A549 (cell line): ENCODE measurements at regions not wholly inside any gene's neighbourhood (a gene's known extent, or its start where the extent isn't known, plus 50 kb on each side); places are given as distances from the start of the nearest gene placed in this dataset.
A peak's percentile ranks its signal among the peaks of the same experiment; 100 is the strongest.

Experiments
- ATAC-seq, 2 experiments: fragments of 200-7000 bp in 1 of 2; fragments of >200 bp in 1 of 2; cut with Nextera tagmentation in 1 of 2; cut with Tn5 transposase in 1 of 2; 3 replicates each; pipeline versions ENCODE4 v1.8.0 to v1.9.1; 2018 to 2020; ENCODE audit warnings: mild to moderate bottlenecking in 1 of 2, moderate library complexity in 1 of 2
- CTCF ChIA-PET: fragments of 300-600 bp; sonication (Branson Sonifier 250); formaldehyde crosslinking; extraction: SDS; loops from one replicate; lab custom pipeline; 2021; ENCODE audit warnings: antibody characterized with exemption, inconsistent platforms; lab: Yijun Ruan, JAX
- POLR2A ChIA-PET: fragments of 350-600 bp; formaldehyde crosslinking; extraction: SDS; loops from one replicate; lab custom pipeline; 2021; ENCODE audit warnings: antibody characterized with exemption, inconsistent platforms; lab: Yijun Ruan, JAX
- DNase-seq, 2 experiments: peaks; one replicate each; pipeline versions ENCODE4 v3.0.0 to v3.0.0-alpha.2; 2011 to 2016; ENCODE audit warnings: low read depth in 1 of 2, low spot score in 1 of 2
- FAIRE-seq: peaks from 2 replicates; lab custom pipeline; 2011; peaks lifted over from hg19 to GRCh38; lab: Jason Lieb, UNC
- H3K27ac ChIP-seq, 2 experiments: fragments of >200 bp; sonication (Bioruptor Twin); formaldehyde crosslinking; 3 replicates each; pipeline ENCODE4 v1.5.1; 2016 to 2017
- H3K4me1 ChIP-seq: fragments of >200 bp; sonication (Bioruptor Twin); formaldehyde crosslinking; 3 replicates; pipeline ENCODE4 v1.6.1; 2016
- H3K4me2 ChIP-seq: fragments of >200 bp; sonication (Bioruptor Twin); formaldehyde crosslinking; 3 replicates; pipeline ENCODE4 v1.6.1; 2016
- H3K4me3 ChIP-seq: fragments of >200 bp; sonication (Bioruptor Twin); formaldehyde crosslinking; 3 replicates; pipeline ENCODE4 v1.5.1; 2016
- H3K9me3 ChIP-seq: fragments of >200 bp; sonication (Bioruptor Twin); formaldehyde crosslinking; 3 replicates; pipeline ENCODE4 v1.6.1; 2016
- CEBPB ChIP-seq, 2 experiments: fragments of >200 bp in 1 of 2; sonication (Bioruptor Twin) in 1 of 2; formaldehyde crosslinking in 1 of 2; IDR thresholded peaks; 2 replicates each; pipeline ENCODE4 v1.6.1; 2012 to 2016
- CHD2 ChIP-seq: fragments of 150-350 bp; IDR thresholded peaks from 2 replicates; pipeline ENCODE4 v1.6.1; 2014; ENCODE audit warnings: low read length; ENCODE audit not compliant: partially characterized antibody
- CHD4 ChIP-seq: fragments of 200-600 bp; sonication (generic); IDR thresholded peaks from 2 replicates; pipeline ENCODE4 v1.6.1; 2016; ENCODE audit warnings: antibody characterized with exemption, mild to moderate bottlenecking, borderline replicate concordance
- EHMT2 ChIP-seq: fragments of 200-600 bp; sonication (generic); IDR thresholded peaks from 2 replicates; pipeline ENCODE4 v1.6.1; 2016; ENCODE audit warnings: antibody characterized with exemption, low read depth, mild to moderate bottlenecking, moderate library complexity
- HDAC2 ChIP-seq: fragments of 200-600 bp; sonication (generic); IDR thresholded peaks from 2 replicates; pipeline ENCODE4 v1.6.1; 2016
- HEYL ChIP-seq: fragments of 250-450 bp; sonication (Bioruptor Pico); IDR thresholded peaks from 2 replicates; pipeline ENCODE4 v1.8.0; 2021; ENCODE audit warnings: mild to moderate bottlenecking, moderate library complexity
- HOXB5 ChIP-seq: fragments of 250-450 bp; sonication (Bioruptor Pico); IDR thresholded peaks from 2 replicates; pipeline ENCODE4 v1.5.0; 2020; ENCODE audit warnings: mild to moderate bottlenecking, moderate library complexity
- JUN ChIP-seq, 2 experiments: fragments of >200 bp; sonication (Bioruptor Twin); formaldehyde crosslinking; IDR thresholded peaks; 2 replicates in 1 of 2; 3 replicates in 1 of 2; pipeline ENCODE4 v1.6.1; 2016 to 2017
- KDM5A ChIP-seq: fragments of 200-600 bp; sonication (generic); IDR thresholded peaks from 2 replicates; pipeline ENCODE4 v1.6.1; 2016; ENCODE audit warnings: antibody characterized with exemption, mild to moderate bottlenecking
- MAFK ChIP-seq: fragments of 450-650 bp; IDR thresholded peaks from 2 replicates; pipeline ENCODE4 v1.6.1; 2014; ENCODE audit not compliant: partially characterized antibody
- NFE2L2 ChIP-seq: fragments of 150-350 bp; conservative IDR thresholded peaks from 2 replicates; pipeline ENCODE4 v1.6.1; 2014; ENCODE audit warnings: low read length
- PHF8 ChIP-seq: fragments of 200-600 bp; sonication (generic); IDR thresholded peaks from 2 replicates; pipeline ENCODE4 v1.6.1; 2016; ENCODE audit warnings: low read depth, mild to moderate bottlenecking, antibody characterized with exemption, moderate library complexity, borderline replicate concordance
- POLR2AphosphoS2 ChIP-seq: conservative IDR thresholded peaks from 2 replicates; pipeline ENCODE4 v1.6.1; 2012; ENCODE audit warnings: low read length, improper control_type of control experiment, inconsistent platforms
- RCOR1 ChIP-seq: fragments of 150-350 bp; IDR thresholded peaks from 2 replicates; pipeline ENCODE4 v1.6.1; 2014; ENCODE audit warnings: antibody characterized with exemption, low read length, low read depth
- RNF2 ChIP-seq: fragments of 200-600 bp; sonication (generic); IDR thresholded peaks from 2 replicates; pipeline ENCODE4 v1.6.1; 2016; ENCODE audit warnings: low read depth, mild to moderate bottlenecking, antibody characterized with exemption, moderate library complexity, borderline replicate concordance
- TP53 ChIP-seq: fragments of 250-450 bp; sonication (Bioruptor Pico); IDR thresholded peaks from 2 replicates; pipeline ENCODE4 v1.5.0; 2021; ENCODE audit warnings: mild to moderate bottlenecking, moderate library complexity
- ZC3H11A ChIP-seq: fragments of 450-650 bp; IDR thresholded peaks from 2 replicates; pipeline ENCODE4 v1.6.1; 2014; ENCODE audit warnings: antibody characterized with exemption, mild to moderate bottlenecking
- WGBS: methylation state at CpG from one replicate; pipeline ENCODE4 v1.1.6; 2017; ENCODE audit errors: missing lambda C conversion rate; 5-methylcytosine and 5-hydroxymethylcytosine counted together
- TF ChIP-seq, protein P1 (sequence below): fragments of 150-350 bp; IDR thresholded peaks from 2 replicates; pipeline ENCODE4 v1.6.1; 2014; ENCODE audit warnings: low read depth, mild to moderate bottlenecking, low read length
- TF ChIP-seq, protein P2 (sequence below): fragments of >200 bp; sonication (Bioruptor Twin); formaldehyde crosslinking; IDR thresholded peaks from 3 replicates; pipeline ENCODE4 v1.6.1; 2016
- TF ChIP-seq, protein P3 (sequence below): fragments of 200-600 bp; sonication (generic); IDR thresholded peaks from 2 replicates; pipeline ENCODE4 v1.6.1; 2016; ENCODE audit warnings: antibody characterized with exemption, mild to moderate bottlenecking, moderate library complexity

DNA sequence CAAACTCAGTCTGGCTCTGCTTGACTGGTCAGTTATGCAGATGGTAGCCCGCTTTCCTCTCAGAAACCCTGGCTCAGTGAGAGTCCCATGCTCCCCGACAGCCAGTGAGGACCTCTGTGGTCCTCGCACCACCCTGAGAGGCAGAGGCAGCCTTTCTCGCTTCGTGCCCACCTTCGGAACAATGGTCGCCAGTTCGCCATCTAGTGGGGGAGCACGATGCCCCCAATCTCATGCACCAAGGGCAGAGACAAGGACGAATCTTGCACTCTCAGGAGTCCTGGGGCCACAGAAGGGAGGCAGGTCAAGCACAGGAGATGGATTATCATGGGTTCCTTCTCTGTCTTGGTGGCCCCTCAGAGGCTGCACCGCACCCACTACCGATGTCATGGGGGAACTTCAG is 75.2 kb downstream of the RHCG start:
- POLR2A ChIA-PET: no interaction called here
- DNase-seq (no peak), FAIRE-seq (no peak), ATAC-seq (no peak)
- Histone ChIP-seq H3K27ac (no peak overlapping the region), H3K4me3 (no peak overlapping the region), H3K4me2 (no peak overlapping the region), H3K9me3 (no peaks in the 10 kb centered on the region), H3K4me1 (no peaks in the 10 kb centered on the region)
- CTCF ChIA-PET: interaction anchor here (0.9 to 10.9 kb wide), 6 partner anchors 7 to 63 kb away, joined by 3 to 290 read pairs (median 46); no protein-coding TSS in a partner anchor
- WGBS: 50% methylated on average over 10 of the region's 12 CpGs
- TF ChIP-seq, protein P1, sequence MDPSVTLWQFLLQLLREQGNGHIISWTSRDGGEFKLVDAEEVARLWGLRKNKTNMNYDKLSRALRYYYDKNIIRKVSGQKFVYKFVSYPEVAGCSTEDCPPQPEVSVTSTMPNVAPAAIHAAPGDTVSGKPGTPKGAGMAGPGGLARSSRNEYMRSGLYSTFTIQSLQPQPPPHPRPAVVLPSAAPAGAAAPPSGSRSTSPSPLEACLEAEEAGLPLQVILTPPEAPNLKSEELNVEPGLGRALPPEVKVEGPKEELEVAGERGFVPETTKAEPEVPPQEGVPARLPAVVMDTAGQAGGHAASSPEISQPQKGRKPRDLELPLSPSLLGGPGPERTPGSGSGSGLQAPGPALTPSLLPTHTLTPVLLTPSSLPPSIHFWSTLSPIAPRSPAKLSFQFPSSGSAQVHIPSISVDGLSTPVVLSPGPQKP: no peak
- no peak for TF ChIP-seq HDAC2
- TF ChIP-seq CHD4: no peak
- TF ChIP-seq HEYL (CRISPR knock-in tag): no peak
- no peak for TF ChIP-seq JUN (IDR thresholded peaks at IDR 0.05)
- TF ChIP-seq MAFK: no peak
- no peak for TF ChIP-seq POLR2AphosphoS2
- TF ChIP-seq RNF2: no peak
- no peak for TF ChIP-seq HOXB5 (CRISPR knock-in tag)
- no peak for TF ChIP-seq NFE2L2
- TF ChIP-seq PHF8: no peak
- TF ChIP-seq CEBPB (IDR thresholded peaks at IDR 0.05): no peak
- TF ChIP-seq EHMT2: no peak
- no peak for TF ChIP-seq RCOR1
- no peak for TF ChIP-seq TP53 (CRISPR knock-in tag)
- TF ChIP-seq, protein P2, sequence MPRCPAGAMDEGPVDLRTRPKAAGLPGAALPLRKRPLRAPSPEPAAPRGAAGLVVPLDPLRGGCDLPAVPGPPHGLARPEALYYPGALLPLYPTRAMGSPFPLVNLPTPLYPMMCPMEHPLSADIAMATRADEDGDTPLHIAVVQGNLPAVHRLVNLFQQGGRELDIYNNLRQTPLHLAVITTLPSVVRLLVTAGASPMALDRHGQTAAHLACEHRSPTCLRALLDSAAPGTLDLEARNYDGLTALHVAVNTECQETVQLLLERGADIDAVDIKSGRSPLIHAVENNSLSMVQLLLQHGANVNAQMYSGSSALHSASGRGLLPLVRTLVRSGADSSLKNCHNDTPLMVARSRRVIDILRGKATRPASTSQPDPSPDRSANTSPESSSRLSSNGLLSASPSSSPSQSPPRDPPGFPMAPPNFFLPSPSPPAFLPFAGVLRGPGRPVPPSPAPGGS: no peak
- TF ChIP-seq CHD2: no peak
- TF ChIP-seq KDM5A: no peak
- TF ChIP-seq ZC3H11A: no peak

DNA sequence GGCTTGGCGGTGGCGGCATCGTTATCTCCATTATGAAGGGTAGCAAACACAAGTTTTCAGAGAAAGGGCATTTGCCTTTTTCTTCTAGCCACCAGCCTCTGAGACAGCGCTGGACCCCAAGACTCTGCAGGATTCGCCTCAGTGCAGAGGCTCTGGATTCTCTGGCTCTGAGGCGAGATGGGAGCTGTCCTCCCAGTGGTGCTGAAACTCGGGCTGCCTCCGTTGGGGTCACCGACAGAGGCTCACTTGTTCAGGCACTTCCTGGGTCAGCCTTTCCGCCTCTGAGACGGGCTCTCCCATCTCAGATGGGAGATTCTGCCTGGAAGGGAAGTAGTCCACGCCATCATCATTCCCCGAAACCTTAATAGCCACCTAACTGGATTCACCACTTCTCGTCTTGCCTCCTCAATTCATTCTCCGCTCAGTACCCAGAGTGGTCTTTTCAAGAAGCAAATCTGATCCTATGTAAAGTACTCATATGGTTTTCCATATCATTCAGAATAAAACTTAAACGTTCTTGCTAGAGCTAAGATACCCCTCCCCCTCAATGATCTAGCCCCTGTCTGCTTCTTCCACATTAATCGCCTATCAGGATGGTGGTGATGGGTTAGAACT is 76.9 kb downstream of the RHCG start:
- CTCF ChIA-PET: interaction anchor here (1.1 to 10.9 kb wide), 11 partner anchors 8 to 183 kb away, joined by 3 to 290 read pairs (median 36); no protein-coding TSS in a partner anchor
- H3K4me2 ChIP-seq: no peak overlapping the region
- H3K9me3 ChIP-seq: no peaks in the 10 kb centered on the region
- ATAC-seq: peak; percentile 53 to 67; a peak in 5 of 6 replicates
- DNase-seq: peak in 1 of 2 experiments; percentile 48
- no peak overlapping the region for H3K4me3 ChIP-seq
- TF ChIP-seq HDAC2: no peak
- TF ChIP-seq EHMT2: peak; percentile 87
- TF ChIP-seq, protein P3, sequence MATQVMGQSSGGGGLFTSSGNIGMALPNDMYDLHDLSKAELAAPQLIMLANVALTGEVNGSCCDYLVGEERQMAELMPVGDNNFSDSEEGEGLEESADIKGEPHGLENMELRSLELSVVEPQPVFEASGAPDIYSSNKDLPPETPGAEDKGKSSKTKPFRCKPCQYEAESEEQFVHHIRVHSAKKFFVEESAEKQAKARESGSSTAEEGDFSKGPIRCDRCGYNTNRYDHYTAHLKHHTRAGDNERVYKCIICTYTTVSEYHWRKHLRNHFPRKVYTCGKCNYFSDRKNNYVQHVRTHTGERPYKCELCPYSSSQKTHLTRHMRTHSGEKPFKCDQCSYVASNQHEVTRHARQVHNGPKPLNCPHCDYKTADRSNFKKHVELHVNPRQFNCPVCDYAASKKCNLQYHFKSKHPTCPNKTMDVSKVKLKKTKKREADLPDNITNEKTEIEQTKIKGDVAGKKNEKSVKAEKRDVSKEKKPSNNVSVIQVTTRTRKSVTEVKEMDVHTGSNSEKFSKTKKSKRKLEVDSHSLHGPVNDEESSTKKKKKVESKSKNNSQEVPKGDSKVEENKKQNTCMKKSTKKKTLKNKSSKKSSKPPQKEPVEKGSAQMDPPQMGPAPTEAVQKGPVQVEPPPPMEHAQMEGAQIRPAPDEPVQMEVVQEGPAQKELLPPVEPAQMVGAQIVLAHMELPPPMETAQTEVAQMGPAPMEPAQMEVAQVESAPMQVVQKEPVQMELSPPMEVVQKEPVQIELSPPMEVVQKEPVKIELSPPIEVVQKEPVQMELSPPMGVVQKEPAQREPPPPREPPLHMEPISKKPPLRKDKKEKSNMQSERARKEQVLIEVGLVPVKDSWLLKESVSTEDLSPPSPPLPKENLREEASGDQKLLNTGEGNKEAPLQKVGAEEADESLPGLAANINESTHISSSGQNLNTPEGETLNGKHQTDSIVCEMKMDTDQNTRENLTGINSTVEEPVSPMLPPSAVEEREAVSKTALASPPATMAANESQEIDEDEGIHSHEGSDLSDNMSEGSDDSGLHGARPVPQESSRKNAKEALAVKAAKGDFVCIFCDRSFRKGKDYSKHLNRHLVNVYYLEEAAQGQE: peak; percentile 96
- TF ChIP-seq, all 56 proteins: peak for 2
- 39% methylated on average over 17 of the region's 17 CpGs for WGBS
- no peak overlapping the region for H3K27ac ChIP-seq
- no peaks in the 10 kb centered on the region for H3K4me1 ChIP-seq
- POLR2A ChIA-PET: no interaction called here
- peak; percentile 49 for FAIRE-seq
